AG20443 (cell line): ENCODE measurements at regions not wholly inside any gene's neighbourhood (a gene's known extent, or its start where the extent isn't known, plus 50 kb on each side); places are given as distances from the start of the nearest gene placed in this dataset.
A peak's percentile ranks its signal among the peaks of the same experiment; 100 is the strongest.
"Not testable (repeated sequence)": the region's sequence is repeated elsewhere in the genome, so short reads cannot be mapped to it uniquely, and the experiment has no call there.

ENCODE experiments used
- DNase-seq: peaks from one replicate; pipeline ENCODE4 v3.0.0; 2012; ENCODE audit warnings: low spot score, mixed read lengths

- DNase-seq: no peak
Measured at GRCh38 chr13:84653915-84654534, 771.8 kb upstream of the SLITRK1 start.

DNA sequence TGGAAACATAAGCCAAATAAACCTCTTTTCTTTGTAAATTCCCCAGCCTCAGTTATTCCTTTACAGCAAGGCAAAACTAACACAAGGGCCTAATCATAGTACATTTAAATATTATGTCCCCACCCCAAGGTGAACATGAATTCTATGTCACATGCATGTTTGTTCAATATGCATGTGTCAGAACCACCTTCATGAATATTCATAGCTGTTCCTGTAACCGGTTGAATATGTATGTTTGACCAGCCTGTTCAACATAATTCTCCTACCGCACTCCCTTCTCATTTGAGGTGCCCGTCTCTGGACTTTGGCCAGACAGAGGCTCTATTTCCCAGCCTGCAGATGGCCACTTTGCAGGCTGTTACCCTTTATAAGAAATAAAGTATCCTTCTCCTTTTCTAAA, 769.4 kb upstream of the SLITRK1 start:
- DNase-seq: no peak

GRCh38 chr13:84651288-84651687, 769.0 kb upstream of the SLITRK1 start:
- DNase-seq: no peak

DNA sequence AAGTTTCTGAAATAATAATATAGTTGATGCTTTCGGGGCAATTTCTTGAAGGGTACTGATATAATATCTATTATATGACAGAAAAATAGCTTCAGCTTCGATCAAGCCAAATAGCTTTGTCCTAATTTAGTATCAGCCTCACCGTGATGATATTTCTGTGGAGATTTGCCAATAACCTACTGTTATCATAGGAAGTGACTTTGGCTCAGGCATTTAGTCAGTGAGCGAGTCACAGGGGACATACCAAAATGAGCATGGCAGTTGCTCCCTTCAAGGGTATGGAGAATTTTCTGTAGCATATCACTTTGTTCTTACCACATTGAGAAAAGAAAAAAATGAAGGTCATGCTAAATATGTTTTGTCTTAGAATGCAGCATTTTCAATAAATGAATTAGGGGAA, 767.6 kb upstream of the SLITRK1 start:
- DNase-seq: no peak

DNA sequence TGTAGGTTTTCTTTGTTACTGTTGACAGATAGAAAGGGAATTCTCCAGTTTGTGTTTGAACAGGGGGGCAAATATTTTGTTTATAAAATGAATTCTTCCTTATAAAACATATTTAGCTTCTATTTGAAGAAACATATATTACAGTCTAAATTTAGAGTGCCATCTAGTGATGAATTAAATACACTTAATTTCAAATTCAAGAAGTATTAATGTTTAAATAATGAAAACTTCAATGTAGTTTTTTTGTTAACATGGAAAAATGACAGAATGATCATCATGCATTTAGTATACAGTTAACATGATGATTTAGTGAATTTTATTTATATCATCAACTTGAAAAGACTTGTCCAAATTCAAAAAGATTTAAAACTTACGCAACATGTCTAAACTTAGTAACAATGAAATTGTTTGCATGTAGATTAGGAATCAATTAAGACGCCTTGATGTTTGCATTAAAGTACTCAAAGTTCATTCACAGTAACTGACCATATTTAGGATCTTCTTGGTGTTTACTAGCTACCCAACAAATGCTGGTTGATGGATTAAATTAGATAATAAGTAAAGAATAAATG, 765.9 kb upstream of the SLITRK1 start:
- no peak for DNase-seq

DNA sequence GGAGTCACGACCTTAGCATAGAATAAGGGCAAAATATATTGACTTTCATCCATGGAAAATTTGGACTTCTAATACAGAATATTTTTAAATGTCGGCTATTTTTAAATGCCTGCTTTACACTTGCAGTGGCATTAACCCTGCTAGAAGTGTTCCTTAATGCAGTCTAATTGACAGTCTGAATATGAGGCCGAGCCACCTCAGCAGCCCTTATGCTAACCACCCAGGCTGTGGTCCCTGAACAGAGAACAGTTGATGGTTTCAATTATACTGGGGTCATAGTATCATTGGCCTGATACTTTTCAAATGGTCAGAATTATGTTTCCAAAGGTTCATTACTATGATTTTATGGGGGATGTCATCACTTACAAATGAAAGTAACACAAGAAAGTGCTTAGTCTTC, 764.7 kb upstream of the SLITRK1 start:
- no peak for DNase-seq

- DNase-seq: peak; percentile 7
Measured at GRCh38 chr13:84645196-84646012, 763.1 kb upstream of the SLITRK1 start.

- no peak for DNase-seq
Measured at GRCh38 chr13:84641491-84641890, 759.2 kb upstream of the SLITRK1 start.

GRCh38 chr13:84640691-84641090, 758.4 kb upstream of the SLITRK1 start:
- DNase-seq: no peak

GRCh38 chr13:84630476-84630875, 748.2 kb upstream of the SLITRK1 start:
- no peak for DNase-seq

GRCh38 chr13:84616864-84617263, 734.6 kb upstream of the SLITRK1 start:
- DNase-seq: no peak

- no peak for DNase-seq
Measured at GRCh38 chr13:84609716-84610115, 727.4 kb upstream of the SLITRK1 start.

DNA sequence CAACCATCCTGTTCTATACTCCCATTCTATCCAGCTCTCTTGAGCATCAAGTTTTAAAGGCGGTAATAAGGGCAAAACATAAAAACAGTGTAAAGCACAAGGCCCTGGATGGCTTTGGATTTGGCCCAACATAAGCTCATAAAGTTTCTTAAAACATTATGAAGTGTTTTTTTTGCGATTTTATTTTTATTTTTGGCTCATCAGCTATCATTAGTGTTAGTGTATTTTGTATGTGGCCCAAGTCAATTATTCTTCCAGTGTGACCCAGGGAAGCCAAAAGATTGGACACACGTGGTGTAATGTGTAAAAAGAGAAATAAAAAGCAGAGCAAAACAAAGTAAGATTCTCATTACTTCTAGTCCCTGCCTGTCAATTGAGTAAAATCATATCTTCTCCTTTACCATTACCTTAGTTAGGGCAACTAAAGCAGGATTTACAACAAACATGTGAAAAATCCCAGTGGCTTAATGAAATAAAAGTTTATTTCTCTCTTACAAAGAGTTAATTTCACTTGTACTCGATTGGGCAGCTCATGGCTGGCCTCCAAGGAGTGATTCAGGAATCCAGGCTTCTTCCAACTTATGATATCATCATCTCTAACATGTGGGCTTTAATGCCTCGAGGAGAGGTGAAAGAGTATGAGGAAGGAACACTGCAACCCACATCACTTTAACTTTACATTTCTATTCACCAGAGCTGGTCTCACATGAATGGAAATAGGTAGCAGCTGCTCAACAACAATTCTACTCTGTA, 725.2 kb upstream of the SLITRK1 start:
- peak; percentile 15 for DNase-seq

- DNase-seq: no peak
Measured at GRCh38 chr13:84606616-84607015, 724.3 kb upstream of the SLITRK1 start.

- no peak for DNase-seq
Measured at GRCh38 chr13:84605927-84606326, 723.7 kb upstream of the SLITRK1 start.

DNA sequence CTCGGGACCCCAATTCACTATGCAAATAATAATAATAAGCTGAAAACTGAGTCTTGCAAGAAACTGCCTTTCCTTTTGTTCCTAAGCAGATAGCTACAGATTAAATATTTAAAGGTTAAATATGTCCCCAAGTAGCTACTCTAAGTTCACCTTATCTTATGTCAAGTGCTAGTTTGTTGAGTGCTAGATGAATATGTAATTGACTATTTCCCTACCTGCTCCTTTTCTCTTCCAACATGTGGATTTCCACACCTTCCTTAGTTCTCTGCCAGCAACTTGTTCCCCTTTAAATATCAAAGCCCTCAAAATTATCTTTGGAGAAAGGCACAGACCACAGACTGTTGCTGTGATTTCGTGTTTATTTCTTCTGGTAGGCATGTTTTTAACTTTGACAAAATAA, 709.2 kb upstream of the SLITRK1 start:
- no peak for DNase-seq

- no peak for DNase-seq
Measured at GRCh38 chr13:84590663-84591062, 708.4 kb upstream of the SLITRK1 start.

- DNase-seq: no peak
Measured at GRCh38 chr13:84588023-84588422, 705.7 kb upstream of the SLITRK1 start.

GRCh38 chr13:84579901-84580300, 697.6 kb upstream of the SLITRK1 start:
- not testable (repeated sequence) for DNase-seq

- no peak for DNase-seq
Measured at GRCh38 chr13:84574851-84575250, 692.6 kb upstream of the SLITRK1 start.

GRCh38 chr13:84571264-84571663, 689.0 kb upstream of the SLITRK1 start:
- no peak for DNase-seq

GRCh38 chr13:84570831-84571230, 688.6 kb upstream of the SLITRK1 start:
- DNase-seq: no peak

DNA sequence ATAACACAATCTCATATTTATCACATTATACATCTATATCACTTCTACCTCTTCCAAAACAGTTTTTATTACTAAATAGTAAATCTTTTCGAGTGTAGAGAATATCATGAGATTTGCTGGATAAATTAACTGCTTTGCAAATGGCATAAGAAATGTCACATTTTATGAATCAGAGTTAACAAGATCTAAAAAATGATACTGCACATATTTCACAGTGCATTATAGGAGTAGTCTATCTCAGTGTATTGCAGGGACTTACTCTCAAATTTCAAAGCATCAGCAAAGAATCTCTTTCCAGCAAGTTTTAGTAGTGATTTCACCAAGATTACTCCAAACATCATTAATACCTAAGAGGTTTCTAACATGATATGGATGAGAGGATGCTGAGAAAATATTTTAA, 687.1 kb upstream of the SLITRK1 start:
- no peak for DNase-seq
